T follicular helper cell (primary cell): ENCODE measurements at regions not wholly inside any gene's neighbourhood (a gene's known extent, or its start where the extent isn't known, plus 50 kb on each side); places are given as distances from the start of the nearest gene placed in this dataset.
"Not testable (repeated sequence)": the region's sequence is repeated elsewhere in the genome, so short reads cannot be mapped to it uniquely, and the experiment has no call there.

Experiments
- DNase-seq: peaks from one replicate; pipeline ENCODE4 v3.0.0-alpha.2; 2020; ENCODE audit warnings: low read depth

DNA sequence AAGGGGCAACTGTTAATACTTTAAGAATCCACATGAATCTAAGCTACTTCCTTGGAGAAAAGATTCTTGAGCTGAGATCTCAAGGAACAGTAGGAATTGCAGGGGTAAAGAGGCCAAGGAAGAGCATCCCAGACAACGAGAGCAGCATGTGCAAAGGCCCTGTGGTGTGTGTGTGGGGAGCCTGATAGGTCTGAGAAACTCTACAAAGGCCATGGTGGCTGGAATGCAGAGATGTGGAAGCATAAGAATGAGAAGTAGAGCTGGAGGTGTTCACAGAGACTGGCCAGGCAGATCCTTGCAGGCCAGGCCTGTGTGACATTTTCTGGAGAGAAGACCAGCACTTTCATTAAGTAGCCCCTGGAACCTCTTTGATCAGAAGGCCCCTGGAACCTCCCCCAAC is 105.8 kb upstream of the GRK3 start:
- DNase-seq: not testable (repeated sequence)

- not testable (repeated sequence) for DNase-seq
These were observed 103.8 kb upstream of the GRK3 start for GRCh38 chr22:25460682-25461081.

DNA sequence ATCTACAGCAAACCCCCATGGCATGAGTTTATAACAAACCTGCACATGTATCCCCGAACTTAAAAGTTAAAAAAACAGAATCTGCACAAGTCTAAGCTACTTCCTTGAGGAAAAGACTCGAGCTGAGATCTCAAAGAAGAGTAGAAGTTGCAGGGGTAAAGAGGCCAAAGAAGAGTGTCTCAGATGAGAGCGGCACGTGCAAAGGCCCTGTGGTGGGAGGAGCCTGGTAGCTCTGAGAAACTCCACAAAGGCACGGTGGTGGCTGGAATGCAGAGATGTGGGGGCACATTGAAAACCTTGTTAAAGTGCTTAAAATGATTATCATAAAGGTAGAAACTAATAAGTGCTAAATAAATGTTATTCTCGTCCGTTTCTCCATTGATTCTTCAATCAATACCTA is 103.2 kb upstream of the GRK3 start:
- no peak for DNase-seq

GRCh38 chr22:25462474-25463346 is 101.8 kb upstream of the GRK3 start:
- DNase-seq: peak; percentile 55

- not testable (repeated sequence) for DNase-seq
These were observed 101.2 kb upstream of the GRK3 start for GRCh38 chr22:25463347-25463628.

GRCh38 chr22:25464326-25464725 is 100.1 kb upstream of the GRK3 start:
- not testable (repeated sequence) for DNase-seq

GRCh38 chr22:25465949-25466348 is 98.5 kb upstream of the GRK3 start:
- DNase-seq: no peak

DNA sequence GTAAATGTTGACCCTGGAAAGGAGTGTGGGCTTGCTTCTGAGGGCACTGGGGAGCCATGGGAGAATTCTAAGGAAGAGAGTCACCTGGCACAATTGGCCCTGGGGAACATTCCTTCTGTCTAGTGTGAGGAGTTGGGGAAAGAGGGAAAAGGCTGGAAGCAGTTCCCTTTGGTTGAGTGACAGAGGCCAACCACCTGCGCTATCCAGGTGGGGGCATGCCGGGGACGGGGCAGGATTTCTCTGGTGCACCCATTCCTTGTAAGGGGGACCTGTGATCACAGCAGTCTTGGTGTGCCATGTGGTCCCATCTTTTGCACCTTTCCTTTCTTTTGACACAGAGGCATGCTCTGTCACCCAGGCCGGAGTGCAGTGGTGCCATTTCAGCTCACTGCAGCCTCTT is 92.1 kb upstream of the GRK3 start:
- no peak for DNase-seq

- DNase-seq: no peak
These were observed 89.0 kb upstream of the GRK3 start for GRCh38 chr22:25475257-25476022.

DNA sequence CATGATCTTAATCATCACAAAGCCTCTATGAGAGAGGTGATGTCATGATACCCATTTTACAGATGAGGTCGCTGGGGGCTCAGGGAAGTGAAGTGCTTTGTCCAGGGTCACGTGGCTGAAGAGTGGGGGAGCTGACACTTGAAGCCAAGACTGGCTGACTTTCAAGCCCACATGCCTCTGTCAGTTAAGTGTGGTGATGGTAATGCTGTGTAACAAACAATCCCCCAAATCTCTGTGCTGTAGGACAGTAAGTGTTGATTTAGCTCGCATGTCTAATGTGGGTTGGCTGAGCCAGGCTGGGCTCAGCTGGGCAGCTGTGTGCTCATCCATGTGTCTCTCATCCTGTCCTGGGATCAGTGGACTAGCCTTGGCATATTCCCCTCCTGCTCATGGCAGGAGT is 87.1 kb upstream of the GRK3 start:
- no peak for DNase-seq

DNA sequence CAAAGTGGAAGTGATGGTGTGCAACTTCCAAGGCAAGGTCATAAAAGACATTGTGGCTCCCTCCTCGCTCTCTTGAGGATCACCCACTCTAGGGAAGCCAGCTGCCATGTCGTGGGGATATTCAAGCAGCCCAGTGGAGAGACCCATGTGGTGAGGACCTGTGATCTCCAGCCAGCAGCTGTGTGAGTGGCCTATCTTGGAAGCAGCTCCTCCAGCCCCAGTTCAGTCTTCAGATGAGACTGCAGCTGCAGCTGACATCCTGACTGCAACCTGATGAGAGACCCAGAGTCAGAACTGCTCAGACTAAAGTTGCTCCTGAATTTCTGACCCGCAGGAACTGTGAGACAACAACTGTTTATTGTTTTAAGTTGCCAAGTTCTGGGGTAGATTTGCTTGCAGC is 86.4 kb upstream of the GRK3 start:
- DNase-seq: no peak

GRCh38 chr22:25478528-25478927 is 85.9 kb upstream of the GRK3 start:
- no peak for DNase-seq

DNA sequence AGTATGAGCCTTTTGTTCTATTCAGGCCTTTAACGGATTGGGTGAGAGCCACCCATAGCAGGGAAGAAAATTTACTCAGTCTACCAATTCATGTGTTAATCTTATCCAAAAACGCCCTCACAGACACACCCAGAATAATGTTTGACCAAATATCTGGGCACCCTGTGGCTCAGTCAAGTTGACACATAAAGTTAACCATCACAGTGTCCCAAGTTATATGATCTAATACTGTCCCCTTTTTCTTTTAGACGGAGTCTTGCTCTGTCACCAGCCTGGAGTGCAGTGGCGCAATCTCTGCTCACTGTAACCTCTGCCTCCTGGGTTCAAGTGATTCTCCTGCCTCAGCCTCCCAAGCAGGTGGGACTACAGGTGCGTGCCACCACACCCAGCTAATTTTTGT is 83.6 kb upstream of the GRK3 start:
- not testable (repeated sequence) for DNase-seq

DNA sequence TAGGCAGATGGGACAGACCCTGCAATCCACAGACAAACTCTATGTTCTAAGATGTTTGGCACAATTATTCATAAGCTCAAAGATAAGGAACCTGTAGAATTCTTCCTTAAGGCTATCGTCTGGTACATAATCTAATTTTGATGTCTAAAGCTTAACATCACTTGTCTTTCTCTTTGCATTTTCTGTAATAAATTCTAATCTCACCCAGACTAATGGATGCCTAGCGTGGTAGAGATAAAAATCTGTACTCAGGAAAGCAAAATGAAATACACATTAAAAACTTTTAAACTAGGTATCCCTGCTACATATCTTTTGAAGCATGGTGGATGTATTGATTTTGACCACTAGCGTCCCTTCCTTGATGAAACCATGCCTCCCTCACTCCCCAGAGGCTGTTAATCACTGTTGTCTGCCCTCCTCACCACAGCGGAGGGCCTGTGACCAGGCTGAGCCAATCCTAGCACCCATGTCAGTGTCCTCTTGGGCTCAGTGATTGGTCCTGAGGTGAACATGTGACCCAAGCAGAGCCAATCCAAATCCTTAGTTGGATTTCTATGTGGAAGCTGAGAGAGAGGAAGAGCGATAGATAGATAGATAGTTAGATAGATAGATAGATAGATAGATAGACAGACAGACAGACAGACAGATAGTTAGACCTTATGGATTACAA is 82.2 kb upstream of the GRK3 start:
- no peak for DNase-seq

DNA sequence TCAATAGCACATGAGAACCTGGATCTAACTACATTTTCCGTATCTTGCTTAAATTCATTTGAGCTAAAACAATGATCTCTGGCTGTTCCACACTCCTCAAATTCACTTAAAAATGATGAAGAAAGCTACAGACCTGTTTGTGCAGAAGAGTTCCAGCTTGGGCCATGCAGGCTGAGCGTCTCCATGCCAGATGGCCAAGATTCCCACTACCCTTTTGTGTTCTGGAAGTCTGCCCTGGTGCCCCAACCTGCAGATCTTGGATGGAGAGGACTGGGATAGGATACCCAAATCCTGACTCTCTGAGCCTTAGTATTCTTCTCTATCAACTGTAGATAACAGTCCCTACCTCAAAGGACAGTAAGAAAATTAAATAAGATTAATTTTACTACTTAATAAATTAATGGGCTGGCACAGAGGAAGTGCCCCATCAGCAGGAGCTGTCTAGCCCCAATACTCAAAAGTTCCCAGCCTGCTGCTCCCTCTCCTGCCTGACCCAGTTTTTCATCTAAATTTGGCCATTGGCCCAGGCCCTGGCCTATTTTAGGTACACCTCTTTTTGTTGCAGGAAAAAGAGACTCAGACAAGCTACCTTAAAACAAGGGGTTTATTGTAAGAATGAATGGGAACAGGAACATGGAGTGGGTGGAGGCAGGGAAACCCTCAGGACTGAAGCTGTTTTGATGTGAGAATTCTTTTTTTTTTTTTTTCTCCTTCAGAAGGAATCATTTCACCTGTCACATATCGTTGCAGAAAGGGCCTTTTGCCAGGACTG is 81.4 kb upstream of the GRK3 start:
- no peak for DNase-seq

GRCh38 chr22:25483931-25484330 is 80.5 kb upstream of the GRK3 start:
- no peak for DNase-seq

GRCh38 chr22:25484521-25485315 is 79.8 kb upstream of the GRK3 start:
- DNase-seq: no peak

- DNase-seq: no peak
These were observed 78.6 kb upstream of the GRK3 start for GRCh38 chr22:25485626-25486545.

- no peak for DNase-seq
These were observed 77.0 kb upstream of the GRK3 start for GRCh38 chr22:25487508-25487907.
